ENCODE measurements at regions not wholly inside any gene's neighbourhood (a gene's known extent, or its start where the extent isn't known, plus 50 kb on each side); places are given as distances from the start of the nearest gene placed in this dataset.

- Histone ChIP-seq H4K20me1 (ENCODE audit: insufficient read depth) (no peaks in the 10 kb centered on the region), H3K27me3 (ENCODE audit: insufficient read depth, low read length) (no peaks in the 10 kb centered on the region), H3K79me2 (ENCODE audit: insufficient read depth, low read length) (no peaks in the 10 kb centered on the region), H3K9ac (ENCODE audit: low read length) (no peak overlapping the region), H3K4me1 (ENCODE audit: control insufficient read depth in 1 of 2, insufficient read depth in 2 of 2, low read length in 2 of 2) (no peaks in the 10 kb centered on the region), H3K9me3 (ENCODE audit: control insufficient read depth in 1 of 2, insufficient read depth in 1 of 2, low read depth in 1 of 2, low read length in 2 of 2) (peaks cover 0 to 9% of the 10 kb centered on the region in 2 experiments; a peak in 1 of 4 replicates), H3K27ac (ENCODE audit: low read depth, low read length) (no peak overlapping the region), H2AFZ (ENCODE audit: low read depth, low read length, poor library complexity, severe bottlenecking) (no peak overlapping the region), H3K4me3 (replicated peaks in 1 of 2; ENCODE audit: low read depth in 1 of 2, low read length in 2 of 2) (no peak overlapping the region), H3K36me3 (ENCODE audit: control insufficient read depth in 1 of 2, insufficient read depth in 2 of 2, low read length in 2 of 2) (no peaks in the 10 kb centered on the region), H3K4me2 (ENCODE audit: low read length) (no peak overlapping the region), H3K9me2 (ENCODE audit: insufficient read depth) (no peaks in the 10 kb centered on the region)
- ChIA-PET CTCF (no interaction called here), RAD21 (ENCODE audit: low non-redundant PET in 1 of 2, low total read pairs in 2 of 2, uncharacterized antibody in 2 of 2, unreplicated experiment in 2 of 2) (no interaction called here), POLR2A (no interaction called here)
- intact Hi-C loops (cut with micrococcal nuclease), result no loop called here
- TF ChIP-seq ZBTB33 (IDR thresholded peaks at IDR 0.05; ENCODE audit: extremely low read depth, insufficient replicate concordance, low read length) (no peak), CBX3 (IDR thresholded peaks at IDR 0.05; ENCODE audit: low read depth) (no peak), YY1 (IDR thresholded peaks at IDR 0.05; ENCODE audit: extremely low read depth, insufficient replicate concordance, low read depth, low read length) (no peak), JUND (IDR thresholded peaks at IDR 0.05) (no peak), POLR2AphosphoS5 (IDR thresholded peaks at IDR 0.05; ENCODE audit: low read depth, low read length) (no peak), CEBPB (IDR thresholded peaks at IDR 0.05; ENCODE audit: low read depth) (no peak), ZFX (IDR thresholded peaks at IDR 0.05) (no peak), REST (IDR thresholded peaks at IDR 0.05; ENCODE audit: low read depth) (no peak), RAD21 (IDR thresholded peaks at IDR 0.05; ENCODE audit: low read depth) (no peak), EGR1 (IDR thresholded peaks at IDR 0.05; ENCODE audit: low read depth) (no peak), ELF1 (IDR thresholded peaks at IDR 0.05; ENCODE audit: borderline replicate concordance, low read depth) (no peak), EZH2 (IDR thresholded peaks at IDR 0.05) (no peak), EZH2phosphoT487 (IDR thresholded peaks at IDR 0.05; ENCODE audit: borderline replicate concordance) (no peak), FOSL1 (IDR thresholded peaks at IDR 0.05; ENCODE audit: low read depth) (no peak)
- TF ChIP-seq, protein P1, sequence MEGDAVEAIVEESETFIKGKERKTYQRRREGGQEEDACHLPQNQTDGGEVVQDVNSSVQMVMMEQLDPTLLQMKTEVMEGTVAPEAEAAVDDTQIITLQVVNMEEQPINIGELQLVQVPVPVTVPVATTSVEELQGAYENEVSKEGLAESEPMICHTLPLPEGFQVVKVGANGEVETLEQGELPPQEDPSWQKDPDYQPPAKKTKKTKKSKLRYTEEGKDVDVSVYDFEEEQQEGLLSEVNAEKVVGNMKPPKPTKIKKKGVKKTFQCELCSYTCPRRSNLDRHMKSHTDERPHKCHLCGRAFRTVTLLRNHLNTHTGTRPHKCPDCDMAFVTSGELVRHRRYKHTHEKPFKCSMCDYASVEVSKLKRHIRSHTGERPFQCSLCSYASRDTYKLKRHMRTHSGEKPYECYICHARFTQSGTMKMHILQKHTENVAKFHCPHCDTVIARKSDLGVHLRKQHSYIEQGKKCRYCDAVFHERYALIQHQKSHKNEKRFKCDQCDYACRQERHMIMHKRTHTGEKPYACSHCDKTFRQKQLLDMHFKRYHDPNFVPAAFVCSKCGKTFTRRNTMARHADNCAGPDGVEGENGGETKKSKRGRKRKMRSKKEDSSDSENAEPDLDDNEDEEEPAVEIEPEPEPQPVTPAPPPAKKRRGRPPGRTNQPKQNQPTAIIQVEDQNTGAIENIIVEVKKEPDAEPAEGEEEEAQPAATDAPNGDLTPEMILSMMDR (IDR thresholded peaks at IDR 0.05 in 2 of 3, conservative IDR thresholded peaks at IDR 0.05 in 1 of 3; ENCODE audit: borderline replicate concordance in 1 of 3, insufficient read depth in 1 of 3, low read depth in 2 of 3, low read length in 2 of 3), result no peak
- TF ChIP-seq, protein P2, sequence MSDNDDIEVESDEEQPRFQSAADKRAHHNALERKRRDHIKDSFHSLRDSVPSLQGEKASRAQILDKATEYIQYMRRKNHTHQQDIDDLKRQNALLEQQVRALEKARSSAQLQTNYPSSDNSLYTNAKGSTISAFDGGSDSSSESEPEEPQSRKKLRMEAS (IDR thresholded peaks at IDR 0.05), result no peak
- DNase-seq (ENCODE audit: low read depth, low spot score) (no peak), ATAC-seq (no peak)
- BruUV-seq (replicated peaks), result no TSS peak
Measured at GRCh38 chr16:51287121-51287755, 136.2 kb upstream of the SALL1 start.
